WTC11 (cell line): ENCODE measurements at regions not wholly inside any gene's neighbourhood (a gene's known extent, or its start where the extent isn't known, plus 50 kb on each side); places are given as distances from the start of the nearest gene placed in this dataset.

Experiments
- ATAC-seq: fragments of 200-7000 bp; cut with Tn5 transposase; 2 replicates; pipeline ENCODE4 v1.10.0; 2021; ENCODE audit warnings: mild to moderate bottlenecking, moderate library complexity
- CTCF ChIA-PET: fragments of 300-600 bp; sonication (Branson Sonifier 250); formaldehyde crosslinking; loops from one replicate; lab custom pipeline; 2021; ENCODE audit warnings: antibody characterized with exemption; lab: Charles Lee
- POLR2A ChIA-PET: fragments of 350-600 bp; sonication (Branson Sonifier 250); formaldehyde crosslinking; loops from one replicate; lab custom pipeline; 2021; ENCODE audit warnings: antibody characterized with exemption; lab: Charles Lee
- DNase-seq: peaks from one replicate; pipeline ENCODE4 v3.0.0; 2021; ENCODE audit warnings: low spot score
- H3K27ac Mint-ChIP-seq: 2 replicates; pipeline ENCODE4 v1.8.0; 2021; ENCODE audit warnings: mixed read lengths
- H3K27me3 Mint-ChIP-seq: 2 replicates; pipeline ENCODE4 v1.8.0; 2021; ENCODE audit warnings: low read depth, mild to moderate bottlenecking, moderate library complexity, mixed read lengths
- H3K36me3 Mint-ChIP-seq: 2 replicates; pipeline ENCODE4 v1.8.0; 2021; ENCODE audit warnings: mixed read lengths
- H3K4me1 Mint-ChIP-seq: 2 replicates; pipeline ENCODE4 v1.8.0; 2022; ENCODE audit warnings: mixed read lengths
- H3K4me3 Mint-ChIP-seq: 2 replicates; pipeline ENCODE4 v1.8.0; 2021; ENCODE audit warnings: mild to moderate bottlenecking, moderate library complexity, mixed read lengths
- H3K9me3 Mint-ChIP-seq: 2 replicates; pipeline ENCODE4 v1.8.0; 2021; ENCODE audit warnings: mixed read lengths
- AFF4 ChIP-seq: sonication (generic); formaldehyde crosslinking; IDR thresholded peaks from 2 replicates; pipeline ENCODE4 v1.8.1; 2023; ENCODE audit warnings: mild to moderate bottlenecking, missing genetic modification reagents, borderline replicate concordance
- AR ChIP-seq: fragments of 250-450 bp; sonication (Bioruptor Pico); IDR thresholded peaks from 2 replicates; pipeline ENCODE4 v1.9.0; 2021; ENCODE audit warnings: mild to moderate bottlenecking
- ATF1 ChIP-seq: sonication (generic); formaldehyde crosslinking; IDR thresholded peaks from 2 replicates; pipeline ENCODE4 v1.8.1; 2023; ENCODE audit warnings: mild to moderate bottlenecking, moderate library complexity, missing genetic modification reagents
- CREB1 ChIP-seq: sonication (generic); formaldehyde crosslinking; IDR thresholded peaks from 2 replicates; pipeline ENCODE4 v1.8.0; 2023; ENCODE audit warnings: mild to moderate bottlenecking, missing genetic modification reagents
- GRHL2 ChIP-seq: fragments of 250-450 bp; sonication (Bioruptor Pico); IDR thresholded peaks from 2 replicates; pipeline ENCODE4 v1.8.0; 2022; ENCODE audit warnings: mild to moderate bottlenecking, moderate library complexity; ENCODE audit not compliant: insufficient replicate concordance, severe bottlenecking
- MXD4 ChIP-seq: fragments of 250-450 bp; sonication (Bioruptor Pico); IDR thresholded peaks from 2 replicates; pipeline ENCODE4 v1.8.0; 2021; ENCODE audit warnings: mild to moderate bottlenecking, moderate library complexity, borderline replicate concordance
- NFE2L1 ChIP-seq: sonication (generic); formaldehyde crosslinking; IDR thresholded peaks from 2 replicates; pipeline ENCODE4 v1.8.1; 2023; ENCODE audit warnings: missing genetic modification reagents
- NR3C1 ChIP-seq: sonication (generic); formaldehyde crosslinking; conservative IDR thresholded peaks from 2 replicates; pipeline ENCODE4 v1.8.1; 2023; ENCODE audit warnings: low read depth, mild to moderate bottlenecking, missing genetic modification reagents
- PRRX2 ChIP-seq: fragments of 250-450 bp; sonication (Bioruptor Pico); IDR thresholded peaks from 2 replicates; pipeline ENCODE4 v1.8.0; 2021; ENCODE audit warnings: mild to moderate bottlenecking
- STAT6 ChIP-seq: sonication (generic); formaldehyde crosslinking; conservative IDR thresholded peaks from 2 replicates; pipeline ENCODE4 v1.8.1; 2023; ENCODE audit warnings: mild to moderate bottlenecking, low read depth, missing genetic modification reagents, moderate library complexity
- ZBTB21 ChIP-seq: sonication (generic); formaldehyde crosslinking; IDR thresholded peaks from 2 replicates; pipeline ENCODE4 v1.8.1; 2023; ENCODE audit warnings: mild to moderate bottlenecking, missing genetic modification reagents, borderline replicate concordance
- ZNF121 ChIP-seq: sonication (generic); formaldehyde crosslinking; IDR thresholded peaks from 2 replicates; pipeline ENCODE4 v1.8.0; 2023; ENCODE audit warnings: missing genetic modification reagents
- ZNF219 ChIP-seq: sonication (generic); formaldehyde crosslinking; IDR thresholded peaks from 2 replicates; pipeline ENCODE4 v1.8.0; 2023; ENCODE audit warnings: missing genetic modification reagents, mild to moderate bottlenecking, borderline replicate concordance
- ZNF232 ChIP-seq: sonication (generic); formaldehyde crosslinking; IDR thresholded peaks from 2 replicates; pipeline ENCODE4 v1.8.0; 2022; ENCODE audit warnings: mild to moderate bottlenecking, missing genetic modification reagents
- ZNF281 ChIP-seq: sonication (generic); formaldehyde crosslinking; IDR thresholded peaks from 2 replicates; pipeline ENCODE4 v1.8.0; 2023; ENCODE audit warnings: mild to moderate bottlenecking, missing genetic modification reagents
- ZNF423 ChIP-seq: fragments of 250-450 bp; sonication (Bioruptor Pico); IDR thresholded peaks from 2 replicates; pipeline ENCODE4 v2.1.2; 2022; ENCODE audit warnings: mild to moderate bottlenecking, moderate library complexity
- ZNF671 ChIP-seq: fragments of 250-450 bp; sonication (Bioruptor Pico); IDR thresholded peaks from 2 replicates; pipeline ENCODE4 v1.8.0; 2021; ENCODE audit warnings: mild to moderate bottlenecking
- ZSCAN18 ChIP-seq: fragments of 250-450 bp; sonication (Bioruptor Pico); IDR thresholded peaks from 2 replicates; pipeline ENCODE4 v2.1.2; 2022; ENCODE audit warnings: mild to moderate bottlenecking, moderate library complexity

GRCh38 chr4:125020089-125021034, 294.4 kb upstream of the FAT4 start:
- POLR2A ChIA-PET, result no interaction called here
- H3K27ac Mint-ChIP-seq, result peak overlapping the region; percentile 31
- ATAC-seq, result peak; percentile 61

GRCh38 chr4:125016892-125017299, 297.9 kb upstream of the FAT4 start:
- POLR2A ChIA-PET, result no interaction called here
- no peak for DNase-seq
- no peak for ATAC-seq
- H3K9me3 Mint-ChIP-seq, result peaks cover 54% of the 10 kb centered on the region
- no peak overlapping the region for H3K27ac Mint-ChIP-seq
- CTCF ChIA-PET, result no interaction called here
- H3K27me3 Mint-ChIP-seq, result no peaks in the 10 kb centered on the region
- peaks cover 24% of the 10 kb centered on the region for H3K4me1 Mint-ChIP-seq
- H3K36me3 Mint-ChIP-seq, result peaks cover 34% of the 10 kb centered on the region
- H3K4me3 Mint-ChIP-seq, result no peak overlapping the region
- no peak for TF ChIP-seq CREB1 (CRISPR knock-in tag)
- no peak for TF ChIP-seq STAT6 (CRISPR knock-in tag)
- TF ChIP-seq ZNF281 (CRISPR knock-in tag), result no peak
- no peak for TF ChIP-seq ZNF423 (CRISPR knock-in tag)
- TF ChIP-seq ATF1 (CRISPR knock-in tag), result no peak
- no peak for TF ChIP-seq AR (CRISPR knock-in tag)
- no peak for TF ChIP-seq GRHL2 (CRISPR knock-in tag)
- no peak for TF ChIP-seq ZNF232

More at GRCh38 chr4:125020089-125021034, 294.4 kb upstream of the FAT4 start:
- DNase-seq, result no peak
- Mint-ChIP-seq H3K27me3 (no peaks in the 10 kb centered on the region), H3K4me3 (no peak overlapping the region), H3K9me3 (peaks cover 46% of the 10 kb centered on the region), H3K36me3 (peaks cover 31% of the 10 kb centered on the region), H3K4me1 (peaks cover 28% of the 10 kb centered on the region)
- TF ChIP-seq NR3C1 (CRISPR knock-in tag) (no peak), ZSCAN18 (CRISPR knock-in tag) (no peak), ZBTB21 (no peak), ZNF219 (no peak), NFE2L1 (CRISPR knock-in tag) (no peak), PRRX2 (CRISPR knock-in tag) (no peak), ZNF121 (no peak), ZNF671 (CRISPR knock-in tag) (no peak), MXD4 (CRISPR knock-in tag) (no peak), AFF4 (CRISPR knock-in tag) (no peak)
- CTCF ChIA-PET, result interaction anchor here (0.8 kb wide), 1 partner anchor 10 kb away, joined by 3 read pairs; no protein-coding TSS in a partner anchor
